Neural progenitor cell (in vitro differentiated cells): ENCODE measurements at regions not wholly inside any gene's neighbourhood (a gene's known extent, or its start where the extent isn't known, plus 50 kb on each side); places are given as distances from the start of the nearest gene placed in this dataset.
"Not testable (repeated sequence)": the region's sequence is repeated elsewhere in the genome, so short reads cannot be mapped to it uniquely, and the experiment has no call there.

Source experiments
- DNase-seq: peaks from one replicate; pipeline ENCODE4 v3.0.0-alpha.2; 2016; ENCODE audit warnings: low spot score
- H2AFZ ChIP-seq: fragments of 200-600 bp; sonication (generic); replicated peaks from 2 replicates; pipeline ENCODE4 v1.6.1; 2016; ENCODE audit warnings: antibody characterized with exemption
- H3F3A ChIP-seq: fragments of 200-600 bp; sonication (generic); 2 replicates; pipeline ENCODE4 v1.6.1; 2016; ENCODE audit warnings: antibody characterized with exemption, low read depth
- H3K27ac ChIP-seq: fragments of 200-600 bp; sonication (generic); 2 replicates; pipeline ENCODE4 v1.5.1; 2016; ENCODE audit warnings: mild to moderate bottlenecking
- H3K27me3 ChIP-seq: fragments of 200-600 bp; sonication (generic); 2 replicates; pipeline ENCODE4 v1.6.1; 2016; ENCODE audit warnings: mild to moderate bottlenecking, moderate library complexity
- H3K36me3 ChIP-seq: fragments of 200-600 bp; sonication (generic); 2 replicates; pipeline ENCODE4 v1.5.1; 2016
- H3K4me1 ChIP-seq: fragments of 200-600 bp; sonication (generic); 2 replicates; pipeline ENCODE4 v1.6.1; 2016; ENCODE audit warnings: mixed run types
- H3K4me2 ChIP-seq: fragments of 200-600 bp; sonication (generic); 2 replicates; pipeline ENCODE4 v1.6.1; 2016
- H3K4me3 ChIP-seq: fragments of 200-600 bp; sonication (generic); 2 replicates; pipeline ENCODE4 v1.5.1; 2016
- H3K79me2 ChIP-seq: fragments of 200-600 bp; sonication (generic); 2 replicates; pipeline ENCODE4 v1.6.1; 2016; ENCODE audit warnings: low read depth
- H3K9ac ChIP-seq: fragments of 200-600 bp; sonication (generic); 2 replicates; pipeline ENCODE4 v1.6.1; 2016
- H3K9me3 ChIP-seq: fragments of 200-600 bp; sonication (generic); 2 replicates; pipeline ENCODE4 v1.5.1; 2016; ENCODE audit warnings: low read depth
- H4K20me1 ChIP-seq: fragments of 200-600 bp; sonication (generic); 2 replicates; pipeline ENCODE4 v1.6.1; 2016; ENCODE audit warnings: low read depth
- H3K27ac Mint-ChIP-seq: 3 replicates; pipeline ENCODE4 v1.8.0; 2021; ENCODE audit warnings: mixed read lengths
- H3K27me3 Mint-ChIP-seq: 2 replicates; pipeline ENCODE4 v1.8.0; 2022; ENCODE audit warnings: low read depth, mild to moderate bottlenecking, inconsistent platforms, moderate library complexity, mixed read lengths; ENCODE audit not compliant: insufficient read depth
- H3K36me3 Mint-ChIP-seq: 3 replicates; pipeline ENCODE4 v1.8.0; 2021; ENCODE audit warnings: mixed read lengths
- H3K4me1 Mint-ChIP-seq: 3 replicates; pipeline ENCODE4 v1.8.0; 2021; ENCODE audit warnings: mixed read lengths
- H3K4me3 Mint-ChIP-seq: 3 replicates; pipeline ENCODE4 v1.8.0; 2021; ENCODE audit warnings: mild to moderate bottlenecking, moderate library complexity, mixed read lengths
- H3K9me3 Mint-ChIP-seq: 3 replicates; pipeline ENCODE4 v1.8.0; 2020; ENCODE audit warnings: mixed read lengths
- CTCF ChIP-seq: fragments of 200-600 bp; sonication (generic); IDR thresholded peaks from 2 replicates; pipeline ENCODE4 v1.5.1; 2017; ENCODE audit warnings: antibody characterized with exemption, mild to moderate bottlenecking
- EZH2 ChIP-seq: fragments of 200-600 bp; sonication (generic); IDR thresholded peaks from 2 replicates; pipeline ENCODE4 v1.6.1; 2017; ENCODE audit warnings: antibody characterized with exemption, mild to moderate bottlenecking, moderate library complexity
- EZH2phosphoT487 ChIP-seq: fragments of 200-600 bp; sonication (generic); IDR thresholded peaks from 2 replicates; pipeline ENCODE4 v1.6.1; 2017; ENCODE audit warnings: antibody characterized with exemption

- H3K36me3 Mint-ChIP-seq = no peaks in the 10 kb centered on the region
- Histone ChIP-seq H3K36me3 (no peaks in the 10 kb centered on the region), H3K4me2 (no peak overlapping the region), H3K27me3 (no peaks in the 10 kb centered on the region), H3K27ac (no peak overlapping the region), H4K20me1 (no peaks in the 10 kb centered on the region), H3K79me2 (no peaks in the 10 kb centered on the region), H3K4me1 (no peaks in the 10 kb centered on the region), H2AFZ (no peak overlapping the region), H3K9me3 (no peaks in the 10 kb centered on the region), H3K4me3 (no peak overlapping the region), H3F3A (no peaks in the 10 kb centered on the region), H3K9ac (no peak overlapping the region)
- H3K4me3 Mint-ChIP-seq = no peak overlapping the region
- H3K27me3 Mint-ChIP-seq = peaks cover 4% of the 10 kb centered on the region
- no peaks in the 10 kb centered on the region for H3K4me1 Mint-ChIP-seq
- TF ChIP-seq EZH2 (no peak), EZH2phosphoT487 (no peak), CTCF (no peak)
- no peak overlapping the region for H3K27ac Mint-ChIP-seq
- H3K9me3 Mint-ChIP-seq = peaks cover 6% of the 10 kb centered on the region
- no peak for DNase-seq
Measured at GRCh38 chr1:187848321-187848720, 1019.6 kb downstream of the PLA2G4A start.

- H3K4me2 ChIP-seq, H3K27ac Mint-ChIP-seq, H3F3A ChIP-seq, H3K4me3 ChIP-seq, H3K4me3 Mint-ChIP-seq, H3K36me3 Mint-ChIP-seq, H3K9ac ChIP-seq, H3K27me3 ChIP-seq, H3K79me2 ChIP-seq, H3K9me3 Mint-ChIP-seq, H3K9me3 ChIP-seq, H3K4me1 ChIP-seq, H4K20me1 ChIP-seq, H3K4me1 Mint-ChIP-seq, H3K27ac ChIP-seq, H3K36me3 ChIP-seq, H3K27me3 Mint-ChIP-seq, H2AFZ ChIP-seq, DNase-seq: not testable (repeated sequence)
Measured at GRCh38 chr1:187850146-187850545, 1021.4 kb downstream of the PLA2G4A start.

GRCh38 chr1:187853505-187853904, 1024.8 kb downstream of the PLA2G4A start:
- no peaks in the 10 kb centered on the region for H3K36me3 ChIP-seq
- H3K9ac ChIP-seq = no peak overlapping the region
- H3F3A ChIP-seq = no peaks in the 10 kb centered on the region
- H3K36me3 Mint-ChIP-seq = no peaks in the 10 kb centered on the region
- peaks cover 3% of the 10 kb centered on the region for H3K27me3 Mint-ChIP-seq
- no peaks in the 10 kb centered on the region for H3K9me3 ChIP-seq
- no peak overlapping the region for H3K4me2 ChIP-seq
- H3K79me2 ChIP-seq = no peaks in the 10 kb centered on the region
- H3K27ac Mint-ChIP-seq = no peak overlapping the region
- H3K27me3 ChIP-seq = no peaks in the 10 kb centered on the region
- no peak overlapping the region for H2AFZ ChIP-seq
- H3K4me3 ChIP-seq = no peak overlapping the region
- TF ChIP-seq CTCF (no peak), EZH2 (no peak), EZH2phosphoT487 (no peak)
- H3K4me3 Mint-ChIP-seq = no peak overlapping the region
- H4K20me1 ChIP-seq = no peaks in the 10 kb centered on the region
- DNase-seq = no peak
- peaks cover 2% of the 10 kb centered on the region for H3K9me3 Mint-ChIP-seq
- H3K4me1 ChIP-seq = no peaks in the 10 kb centered on the region
- no peaks in the 10 kb centered on the region for H3K4me1 Mint-ChIP-seq
- H3K27ac ChIP-seq = no peak overlapping the region

GRCh38 chr1:187854457-187854856, 1025.7 kb downstream of the PLA2G4A start:
- no peaks in the 10 kb centered on the region for H3K79me2 ChIP-seq
- no peaks in the 10 kb centered on the region for H3K27me3 ChIP-seq
- H3K4me3 ChIP-seq = no peak overlapping the region
- H3K9me3 ChIP-seq = no peaks in the 10 kb centered on the region
- no peak for TF ChIP-seq EZH2phosphoT487
- TF ChIP-seq EZH2 = no peak
- TF ChIP-seq CTCF = no peak
- no peak overlapping the region for H3K27ac ChIP-seq
- H2AFZ ChIP-seq = peak overlapping the region; percentile 68
- Mint-ChIP-seq H3K9me3 (peaks cover 2% of the 10 kb centered on the region), H3K4me1 (no peaks in the 10 kb centered on the region), H3K4me3 (no peak overlapping the region), H3K36me3 (no peaks in the 10 kb centered on the region), H3K27me3 (peaks cover 3% of the 10 kb centered on the region), H3K27ac (no peak overlapping the region)
- H3F3A ChIP-seq = no peaks in the 10 kb centered on the region
- H3K4me2 ChIP-seq = no peak overlapping the region
- no peak overlapping the region for H3K9ac ChIP-seq
- DNase-seq = no peak
- H4K20me1 ChIP-seq = no peaks in the 10 kb centered on the region
- no peaks in the 10 kb centered on the region for H3K36me3 ChIP-seq
- H3K4me1 ChIP-seq = no peaks in the 10 kb centered on the region
